Muscle layer of colon (tissue), 2 donors: ENCODE measurements at regions not wholly inside any gene's neighbourhood (a gene's known extent, or its start where the extent isn't known, plus 50 kb on each side); places are given as distances from the start of the nearest gene placed in this dataset.

Experiments
- H3K27ac ChIP-seq: one replicate; pipeline ENCODE4 v1.7.0; 2013; ENCODE audit warnings: low read depth, mild to moderate bottlenecking, low read length, moderate library complexity
- H3K27me3 ChIP-seq, 2 donors: one replicate each; pipeline ENCODE4 v1.7.0; 2013; ENCODE audit warnings: low read length in 2 of 2, mild to moderate bottlenecking in 2 of 2; ENCODE audit not compliant: insufficient read depth in 2 of 2, control insufficient read depth in 1 of 2
- H3K36me3 ChIP-seq: one replicate; pipeline ENCODE4 v1.7.0; 2013; ENCODE audit warnings: mild to moderate bottlenecking, low read length; ENCODE audit not compliant: insufficient read depth
- H3K4me1 ChIP-seq: one replicate; pipeline ENCODE4 v1.7.0; 2013; ENCODE audit warnings: mild to moderate bottlenecking, low read length; ENCODE audit not compliant: insufficient read depth
- H3K4me3 ChIP-seq, 2 donors: one replicate each; pipeline ENCODE4 v1.7.0; 2013; ENCODE audit warnings: low read length in 2 of 2, low read depth in 1 of 2, mild to moderate bottlenecking in 1 of 2, moderate library complexity in 1 of 2
- H3K9ac ChIP-seq: one replicate; pipeline ENCODE4 v1.7.0; 2013; ENCODE audit warnings: low read length
- H3K9me3 ChIP-seq: one replicate; pipeline ENCODE4 v1.7.0; 2013; ENCODE audit warnings: mild to moderate bottlenecking, low read length
- donor health status: abdominal sarcoma.
- donor health status: Adenocarcinoma of cecum.

GRCh38 chr6:105747823-105748405, 338.2 kb upstream of the PRDM1 start:
- Histone ChIP-seq H3K27me3 (no peaks in the 10 kb centered on the region), H3K4me3 (no peak overlapping the region), H3K4me1 (no peaks in the 10 kb centered on the region), H3K9me3 (no peaks in the 10 kb centered on the region), H3K27ac (no peak overlapping the region), H3K9ac (no peak overlapping the region), H3K36me3 (no peaks in the 10 kb centered on the region)

- no peaks in the 10 kb centered on the region for H3K4me1 ChIP-seq
- no peaks in the 10 kb centered on the region for H3K27me3 ChIP-seq
- no peak overlapping the region for H3K9ac ChIP-seq
- no peaks in the 10 kb centered on the region for H3K36me3 ChIP-seq
- no peak overlapping the region for H3K27ac ChIP-seq
- H3K9me3 ChIP-seq = no peaks in the 10 kb centered on the region
- H3K4me3 ChIP-seq = no peak overlapping the region
Observed at GRCh38 chr6:105746509-105746908, 339.6 kb upstream of the PRDM1 start.

- Histone ChIP-seq H3K9me3 (no peaks in the 10 kb centered on the region), H3K36me3 (no peaks in the 10 kb centered on the region), H3K9ac (no peak overlapping the region), H3K4me1 (no peaks in the 10 kb centered on the region), H3K4me3 (no peak overlapping the region), H3K27ac (no peak overlapping the region), H3K27me3 (no peaks in the 10 kb centered on the region)
Observed at GRCh38 chr6:105746130-105746505, 340.0 kb upstream of the PRDM1 start.

GRCh38 chr6:105745464-105746129, 340.5 kb upstream of the PRDM1 start:
- Histone ChIP-seq H3K27me3 (no peaks in the 10 kb centered on the region), H3K4me3 (no peak overlapping the region), H3K9ac (no peak overlapping the region), H3K4me1 (no peaks in the 10 kb centered on the region), H3K27ac (no peak overlapping the region), H3K36me3 (no peaks in the 10 kb centered on the region), H3K9me3 (no peaks in the 10 kb centered on the region)

GRCh38 chr6:105744815-105745214, 341.3 kb upstream of the PRDM1 start:
- Histone ChIP-seq H3K4me3 (no peak overlapping the region), H3K27ac (no peak overlapping the region), H3K36me3 (no peaks in the 10 kb centered on the region), H3K9ac (no peak overlapping the region), H3K27me3 (no peaks in the 10 kb centered on the region), H3K4me1 (no peaks in the 10 kb centered on the region), H3K9me3 (no peaks in the 10 kb centered on the region)

- no peaks in the 10 kb centered on the region for H3K36me3 ChIP-seq
- no peaks in the 10 kb centered on the region for H3K27me3 ChIP-seq
- no peak overlapping the region for H3K4me3 ChIP-seq
- no peak overlapping the region for H3K9ac ChIP-seq
- no peaks in the 10 kb centered on the region for H3K4me1 ChIP-seq
- H3K9me3 ChIP-seq = no peaks in the 10 kb centered on the region
- H3K27ac ChIP-seq = no peak overlapping the region
Observed at GRCh38 chr6:105740946-105741645, 338.2 kb upstream of the PREP start.

- Histone ChIP-seq H3K4me1 (no peaks in the 10 kb centered on the region), H3K27me3 (no peaks in the 10 kb centered on the region), H3K4me3 (no peak overlapping the region), H3K9ac (no peak overlapping the region), H3K36me3 (no peaks in the 10 kb centered on the region), H3K9me3 (no peaks in the 10 kb centered on the region), H3K27ac (no peak overlapping the region)
Observed at GRCh38 chr6:105739764-105740163, 336.9 kb upstream of the PREP start.

- H3K9me3 ChIP-seq = no peaks in the 10 kb centered on the region
- H3K27ac ChIP-seq = no peak overlapping the region
- no peaks in the 10 kb centered on the region for H3K4me1 ChIP-seq
- no peak overlapping the region for H3K4me3 ChIP-seq
- no peaks in the 10 kb centered on the region for H3K27me3 ChIP-seq
- no peaks in the 10 kb centered on the region for H3K36me3 ChIP-seq
- no peak overlapping the region for H3K9ac ChIP-seq
Observed at GRCh38 chr6:105733556-105734162, 330.8 kb upstream of the PREP start.

- H3K36me3 ChIP-seq = no peaks in the 10 kb centered on the region
- H3K27me3 ChIP-seq = no peaks in the 10 kb centered on the region
- no peak overlapping the region for H3K27ac ChIP-seq
- H3K9ac ChIP-seq = no peak overlapping the region
- H3K4me3 ChIP-seq = no peak overlapping the region
- no peaks in the 10 kb centered on the region for H3K4me1 ChIP-seq
- H3K9me3 ChIP-seq = no peaks in the 10 kb centered on the region
Observed at GRCh38 chr6:105728995-105729394, 326.1 kb upstream of the PREP start.

- H3K27me3 ChIP-seq = no peaks in the 10 kb centered on the region
- H3K4me3 ChIP-seq = no peak overlapping the region
- H3K27ac ChIP-seq = no peak overlapping the region
- H3K36me3 ChIP-seq = no peaks in the 10 kb centered on the region
- H3K9ac ChIP-seq = no peak overlapping the region
- no peaks in the 10 kb centered on the region for H3K4me1 ChIP-seq
- no peaks in the 10 kb centered on the region for H3K9me3 ChIP-seq
Observed at GRCh38 chr6:105726902-105727655, 324.2 kb upstream of the PREP start.

- no peak overlapping the region for H3K9ac ChIP-seq
- no peaks in the 10 kb centered on the region for H3K36me3 ChIP-seq
- no peaks in the 10 kb centered on the region for H3K4me1 ChIP-seq
- H3K4me3 ChIP-seq = no peak overlapping the region
- peaks cover 10% of the 10 kb centered on the region for H3K9me3 ChIP-seq
- H3K27ac ChIP-seq = no peak overlapping the region
- no peaks in the 10 kb centered on the region for H3K27me3 ChIP-seq
Observed at GRCh38 chr6:105714846-105715245, 312.0 kb upstream of the PREP start.
